Fibroblast of the aortic adventitia (primary cell): ENCODE measurements at regions not wholly inside any gene's neighbourhood (a gene's known extent, or its start where the extent isn't known, plus 50 kb on each side); places are given as distances from the start of the nearest gene placed in this dataset.

ENCODE experiments used
- DNase-seq: peaks from one replicate; pipeline ENCODE4 v3.0.0-alpha.2; 2010; ENCODE audit warnings: low read depth
- H3K4me3 ChIP-seq: 2 replicates; pipeline ENCODE4 v1.5.1; 2011; ENCODE audit warnings: low read depth, mild to moderate bottlenecking, control low read depth, low read length, moderate library complexity
- CTCF ChIP-seq: IDR thresholded peaks from 2 replicates; pipeline ENCODE4 v1.5.1; 2011; ENCODE audit warnings: mild to moderate bottlenecking, low read length, control low read depth, inconsistent platforms; ENCODE audit not compliant: insufficient read depth

- TF ChIP-seq CTCF = no peak
Measured at GRCh38 chr1:30372792-30373433, 350.5 kb downstream of the MATN1 start.

DNA sequence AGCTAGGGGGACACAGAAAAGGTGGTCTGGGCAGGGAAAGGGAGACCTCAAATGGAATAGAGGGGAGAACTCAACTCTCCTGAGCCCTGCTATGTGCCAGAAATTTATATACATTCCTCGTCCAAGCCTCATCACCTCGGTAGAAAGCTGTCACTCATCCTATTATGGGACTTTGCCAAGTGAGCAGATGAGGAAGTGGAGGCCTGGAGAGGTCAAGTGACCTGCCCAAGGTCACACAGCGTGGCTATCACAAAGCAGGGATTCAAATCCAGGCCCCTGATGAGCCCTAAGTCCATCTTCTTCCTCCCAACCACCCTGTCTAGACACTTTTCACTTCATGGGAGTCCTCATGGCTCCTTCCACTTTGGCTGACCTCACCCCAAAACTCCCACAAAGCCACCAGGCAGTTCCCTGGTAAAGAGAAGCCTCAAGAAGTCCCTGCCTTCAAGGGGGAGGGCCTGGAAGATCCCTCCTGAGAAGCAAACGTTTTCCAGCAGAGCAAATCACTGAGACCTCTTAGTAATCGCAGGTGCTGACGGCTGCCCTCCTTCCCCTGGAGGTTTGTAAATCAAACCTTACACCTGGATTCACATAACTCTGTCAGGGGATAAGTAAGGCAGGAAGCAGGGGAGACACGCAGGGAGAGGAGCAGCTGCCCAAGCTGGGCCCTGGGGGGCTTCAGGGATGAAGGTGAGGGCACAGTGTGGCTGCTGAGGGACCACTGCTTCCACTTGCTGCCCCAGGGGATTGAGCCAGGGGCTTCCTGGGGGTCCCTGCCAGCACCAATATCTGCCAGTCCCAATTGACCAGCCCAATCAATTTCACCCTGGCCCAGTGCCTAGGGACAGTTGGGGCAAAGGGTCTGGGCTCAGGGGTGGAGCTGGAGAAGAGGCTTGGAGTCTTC is 351.2 kb downstream of the MATN1 start:
- no peak for TF ChIP-seq CTCF
- no peak overlapping the region for H3K4me3 ChIP-seq
- no peak for DNase-seq

More at GRCh38 chr1:30372792-30373433, 350.5 kb downstream of the MATN1 start:
- H3K4me3 ChIP-seq = no peak overlapping the region
- no peak for DNase-seq

DNA sequence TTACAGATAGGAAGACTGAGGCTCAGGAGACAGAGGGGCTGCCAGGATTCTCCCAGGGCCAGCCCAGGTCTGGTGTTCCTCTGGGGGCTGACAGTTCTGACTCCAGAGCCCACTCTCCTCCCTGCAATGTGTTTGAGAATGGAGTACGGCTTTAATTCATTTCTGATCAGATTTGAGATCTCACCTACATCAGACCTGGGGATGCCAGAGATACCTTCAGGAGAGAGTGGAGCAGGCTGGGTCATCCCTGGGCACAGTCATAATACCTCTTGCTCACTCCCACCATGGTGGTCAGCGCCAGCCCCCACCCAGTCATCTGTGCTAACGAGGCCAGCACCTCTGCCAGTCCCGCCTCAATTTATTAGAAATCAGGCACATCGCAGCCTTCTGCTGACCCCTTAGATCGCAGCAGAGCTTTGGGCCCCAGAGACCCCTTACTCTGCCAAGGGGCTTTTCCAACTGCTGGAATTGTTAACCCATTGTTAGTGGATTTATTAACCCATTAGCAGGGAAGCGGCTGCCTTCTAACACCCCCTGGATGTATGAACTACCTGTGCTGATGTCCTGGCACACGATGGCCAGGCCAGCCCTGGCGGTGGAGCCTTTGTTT is 352.1 kb downstream of the MATN1 start:
- no peak for DNase-seq

DNA sequence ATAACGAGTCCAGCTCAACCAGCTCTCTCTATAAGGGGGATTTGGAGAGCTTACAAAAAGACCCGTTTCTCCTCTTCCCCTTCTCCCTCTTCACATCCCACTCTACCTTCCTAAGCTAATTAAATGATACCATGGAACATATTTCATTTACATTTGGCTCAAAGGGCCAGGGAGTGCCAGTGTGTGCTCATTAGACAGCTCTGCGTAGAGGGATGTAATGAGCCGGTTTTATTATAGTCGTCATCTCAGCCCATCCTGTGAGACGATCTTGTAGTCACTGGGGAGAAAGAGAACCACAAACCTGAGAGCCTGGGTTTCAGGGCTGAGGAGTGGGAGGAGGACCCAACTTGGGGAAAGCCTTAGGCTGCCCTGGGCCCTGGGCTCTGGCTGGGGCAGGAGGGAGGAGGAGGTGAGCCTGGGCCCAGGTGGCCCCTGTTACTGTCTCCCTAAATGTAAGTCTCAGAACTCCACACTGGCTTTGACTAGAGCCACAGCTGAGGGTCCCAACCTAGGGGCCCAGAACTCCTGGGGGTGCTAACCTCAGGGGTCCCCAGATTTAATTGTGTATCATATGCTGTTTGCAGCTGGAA is 354.6 kb downstream of the MATN1 start:
- no peak for TF ChIP-seq CTCF
- DNase-seq = no peak
- no peak overlapping the region for H3K4me3 ChIP-seq

More for the DNA sequence above, 352.1 kb downstream of the MATN1 start:
- H3K4me3 ChIP-seq = no peak overlapping the region
- TF ChIP-seq CTCF = no peak

GRCh38 chr1:30366911-30367310 is 356.5 kb downstream of the MATN1 start:
- no peak overlapping the region for H3K4me3 ChIP-seq
- TF ChIP-seq CTCF = no peak
- no peak for DNase-seq

DNA sequence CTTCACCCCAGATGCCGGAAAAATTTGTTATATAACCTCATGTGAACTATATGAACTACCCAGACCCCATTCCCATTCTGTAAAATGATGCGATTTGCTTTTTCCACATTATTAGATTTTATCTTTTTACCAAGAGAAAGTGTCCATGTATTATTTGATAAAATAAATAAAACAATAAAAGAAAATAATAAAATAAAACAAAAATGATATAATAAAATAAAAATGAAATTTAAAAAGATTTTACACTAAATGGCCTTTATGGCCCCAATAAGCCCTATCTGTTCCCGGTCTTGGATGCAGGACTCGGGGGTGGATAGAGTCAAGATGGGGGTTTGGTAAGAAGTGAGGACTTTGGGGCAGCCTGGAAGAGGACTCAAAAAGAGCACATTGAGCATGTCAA is 357.2 kb downstream of the MATN1 start:
- no peak for TF ChIP-seq CTCF
- no peak overlapping the region for H3K4me3 ChIP-seq
- DNase-seq = no peak
